Erythroblast (primary cell): ENCODE measurements at regions not wholly inside any gene's neighbourhood (a gene's known extent, or its start where the extent isn't known, plus 50 kb on each side); places are given as distances from the start of the nearest gene placed in this dataset.

ENCODE experiments used
- GATA1 ChIP-seq: IDR thresholded peaks from 2 replicates; pipeline ENCODE4 v1.6.1; 2011; ENCODE audit warnings: low read depth, mild to moderate bottlenecking, control low read depth, low read length, moderate library complexity
- POLR2A ChIP-seq: IDR thresholded peaks from 2 replicates; pipeline ENCODE4 v1.6.1; 2011; ENCODE audit warnings: mild to moderate bottlenecking, low read length

- TF ChIP-seq POLR2A (no peak), GATA1 (no peak)
These were observed 150.4 kb upstream of the TMEM132C start for GRCh38 chr12:128116537-128116936.
